ENCODE measurements at regions not wholly inside any gene's neighbourhood (a gene's known extent, or its start where the extent isn't known, plus 50 kb on each side); places are given as distances from the start of the nearest gene placed in this dataset.

- no peak overlapping the region for H3K27ac Mint-ChIP-seq
- Histone ChIP-seq H4K20me1 (ENCODE audit: control insufficient read depth, insufficient read depth, low read length, poor library complexity, severe bottlenecking) (no peaks in the 10 kb centered on the region), H3K4me1 (ENCODE audit: control insufficient read depth in 2 of 2, insufficient read depth in 2 of 2, low read length in 2 of 2) (no peaks in the 10 kb centered on the region), H3K27me3 (replicated peaks in 1 of 4; ENCODE audit: control extremely low read depth in 1 of 4, control insufficient read depth in 3 of 4, insufficient read depth in 4 of 4, low read length in 3 of 4) (no peaks in the 10 kb centered on the region), H3K36me3 (replicated peaks in 1 of 2; ENCODE audit: control extremely low read depth in 1 of 2, control insufficient read depth in 1 of 2, extremely low read depth in 1 of 2, insufficient read depth in 2 of 2, low read length in 1 of 2) (no peaks in the 10 kb centered on the region), H3K4me2 (replicated peaks; ENCODE audit: low read depth, low read length, poor library complexity, severe bottlenecking) (no peak overlapping the region), H3K27ac (ENCODE audit: low read length in 2 of 2) (no peak overlapping the region), H2AFZ (ENCODE audit: insufficient read depth, low read depth, low read length, poor library complexity, severe bottlenecking) (no peak overlapping the region), H3K9me3 (ENCODE audit: control extremely low read depth in 1 of 3, control insufficient read depth in 2 of 3, insufficient read depth in 1 of 3, low read length in 2 of 3) (no peaks in the 10 kb centered on the region), H3K79me2 (ENCODE audit: control insufficient read depth, insufficient read depth, low read length) (no peaks in the 10 kb centered on the region), H3K4me3 (ENCODE audit: control extremely low read depth in 1 of 5, extremely low read depth in 1 of 5, insufficient read depth in 1 of 5, low read depth in 2 of 5, low read length in 4 of 5) (no peak overlapping the region), H3K9ac (ENCODE audit: low read length) (no peak overlapping the region)
- CTCF ChIA-PET: no interaction called here
- ATAC-seq (ENCODE audit: low read depth) (no peak), DNase-seq (no peak)
- no peaks in the 10 kb centered on the region for H3K4me1 Mint-ChIP-seq
- H3K9me3 Mint-ChIP-seq (ENCODE audit: insufficient read depth): no peaks in the 10 kb centered on the region
- no peaks in the 10 kb centered on the region for H3K27me3 Mint-ChIP-seq
- WGBS (ENCODE audit: insufficient coverage): 26% methylated on average over 3 of the region's 3 CpGs
- POLR2A ChIA-PET: no interaction called here
- intact Hi-C loops (cut with micrococcal nuclease): no loop called here
- no peak overlapping the region for H3K4me3 Mint-ChIP-seq
- TF ChIP-seq CTCF (IDR thresholded peaks at IDR 0.05) (no peak), EZH2 (IDR thresholded peaks at IDR 0.05; ENCODE audit: borderline replicate concordance, insufficient read depth, low read depth, low read length, poor library complexity, severe bottlenecking) (no peak)
Observed at GRCh38 chr5:87899721-87900131, 368.9 kb downstream of the TMEM161B start.

GRCh38 chr5:87899208-87899661, 369.4 kb downstream of the TMEM161B start:
- ATAC-seq (ENCODE audit: low read depth): no peak
- Mint-ChIP-seq H3K27me3 (no peaks in the 10 kb centered on the region), H3K9me3 (ENCODE audit: insufficient read depth) (no peaks in the 10 kb centered on the region), H3K4me1 (no peaks in the 10 kb centered on the region), H3K27ac (no peak overlapping the region), H3K4me3 (no peak overlapping the region)
- ChIA-PET CTCF (no interaction called here), POLR2A (no interaction called here)
- DNase-seq: no peak
- no peaks in the 10 kb centered on the region for H3K4me1 ChIP-seq (ENCODE audit: control insufficient read depth in 2 of 2, insufficient read depth in 2 of 2, low read length in 2 of 2)
- H4K20me1 ChIP-seq (ENCODE audit: control insufficient read depth, insufficient read depth, low read length, poor library complexity, severe bottlenecking): no peaks in the 10 kb centered on the region
- H2AFZ ChIP-seq (ENCODE audit: insufficient read depth, low read depth, low read length, poor library complexity, severe bottlenecking): no peak overlapping the region
- H3K27ac ChIP-seq (ENCODE audit: low read length in 2 of 2): no peak overlapping the region
- intact Hi-C loops (cut with micrococcal nuclease): no loop called here
- no peak overlapping the region for H3K9ac ChIP-seq (ENCODE audit: low read length)
- H3K36me3 ChIP-seq (replicated peaks in 1 of 2; ENCODE audit: control extremely low read depth in 1 of 2, control insufficient read depth in 1 of 2, extremely low read depth in 1 of 2, insufficient read depth in 2 of 2, low read length in 1 of 2): no peaks in the 10 kb centered on the region
- no CpG with 5 or more reads among the region's 4 CpGs for WGBS (ENCODE audit: insufficient coverage)
- no peaks in the 10 kb centered on the region for H3K27me3 ChIP-seq (replicated peaks in 1 of 4; ENCODE audit: control extremely low read depth in 1 of 4, control insufficient read depth in 3 of 4, insufficient read depth in 4 of 4, low read length in 3 of 4)
- no peaks in the 10 kb centered on the region for H3K79me2 ChIP-seq (ENCODE audit: control insufficient read depth, insufficient read depth, low read length)
- H3K4me3 ChIP-seq (ENCODE audit: control extremely low read depth in 1 of 5, extremely low read depth in 1 of 5, insufficient read depth in 1 of 5, low read depth in 2 of 5, low read length in 4 of 5): no peak overlapping the region
- H3K4me2 ChIP-seq (replicated peaks; ENCODE audit: low read depth, low read length, poor library complexity, severe bottlenecking): no peak overlapping the region
- no peak for TF ChIP-seq EZH2 (IDR thresholded peaks at IDR 0.05; ENCODE audit: borderline replicate concordance, insufficient read depth, low read depth, low read length, poor library complexity, severe bottlenecking)
- no peak for TF ChIP-seq CTCF (IDR thresholded peaks at IDR 0.05)
- H3K9me3 ChIP-seq (ENCODE audit: control extremely low read depth in 1 of 3, control insufficient read depth in 2 of 3, insufficient read depth in 1 of 3, low read length in 2 of 3): no peaks in the 10 kb centered on the region

Data from B cell (primary cell).